Spleen (tissue), 11 donors: ENCODE measurements at regions not wholly inside any gene's neighbourhood (a gene's known extent, or its start where the extent isn't known, plus 50 kb on each side); places are given as distances from the start of the nearest gene placed in this dataset.

Source experiments
- DNase-seq: peaks from one replicate; pipeline ENCODE4 v3.0.0-alpha.2; 2020
- H3K27ac ChIP-seq, 8 donors: fragments of 200-600 bp; sonication (generic) in 7 of 8; 1 replicate in 4 of 8; 2 replicates in 4 of 8; pipeline versions ENCODE4 v1.5.0 to v1.8.0; 2016 to 2021; ENCODE audit warnings: inconsistent platforms in 4 of 8, mild to moderate bottlenecking in 4 of 8, moderate library complexity in 1 of 8
- H3K27me3 ChIP-seq, 7 donors: fragments of 200-600 bp; sonication (generic) in 6 of 7; replicated peaks in 1 of 7; 1 replicate in 4 of 7; 2 replicates in 3 of 7; pipeline versions ENCODE4 v1.5.0 to v1.8.0; 2016 to 2021; ENCODE audit warnings: inconsistent platforms in 3 of 7, mild to moderate bottlenecking in 1 of 7
- H3K36me3 ChIP-seq, 6 donors: fragments of 200-600 bp; sonication (generic) in 5 of 6; 1 replicate in 4 of 6; 2 replicates in 2 of 6; pipeline versions ENCODE4 v1.5.0 to v1.8.0; 2016 to 2021; ENCODE audit warnings: inconsistent platforms in 2 of 6
- H3K4me1 ChIP-seq, 6 donors: fragments of 200-600 bp; sonication (generic) in 5 of 6; 1 replicate in 3 of 6; 2 replicates in 3 of 6; pipeline versions ENCODE4 v1.5.0 to v1.8.0; 2016 to 2021; ENCODE audit warnings: inconsistent platforms in 3 of 6
- H3K4me3 ChIP-seq, 8 donors: fragments of 200-600 bp; sonication (generic) in 7 of 8; 1 replicate in 4 of 8; 2 replicates in 4 of 8; pipeline versions ENCODE4 v1.5.0 to v1.8.0; 2016 to 2021; ENCODE audit warnings: inconsistent platforms in 4 of 8, mild to moderate bottlenecking in 4 of 8, moderate library complexity in 2 of 8
- H3K9me3 ChIP-seq, 8 donors: fragments of 200-600 bp; sonication (generic) in 7 of 8; 1 replicate in 4 of 8; 2 replicates in 4 of 8; pipeline versions ENCODE4 v1.5.0 to v1.8.0; 2016 to 2021; ENCODE audit warnings: inconsistent platforms in 4 of 8
- POLR2A ChIP-seq, 3 donors: fragments of 450-650 bp; IDR thresholded peaks; one replicate each; pipeline ENCODE4 v1.5.1; 2017; ENCODE audit warnings: antibody characterized with exemption in 3 of 3, mild to moderate bottlenecking in 1 of 3
- POLR2AphosphoS5 ChIP-seq, 3 donors: sonication (generic); formaldehyde crosslinking; IDR thresholded peaks; one replicate each; pipeline ENCODE4 v1.5.1; 2017; ENCODE audit warnings: antibody characterized with exemption in 3 of 3
- WGBS, 5 donors: extraction: QIAGEN DNeasy Blood & Tissue Kit in 3 of 5; methylation state at CpG; one replicate each; pipeline versions ENCODE4 v1.1.5 to v1.1.7; 2013 to 2018; 5-methylcytosine and 5-hydroxymethylcytosine counted together
- intact Hi-C: fragments of 100-400 bp; cut with DNase I; formaldehyde crosslinking; loops from one replicate; pipeline ENCODE4 v1.15.0; 2023; ENCODE audit warnings: low total_unique reads
- TF ChIP-seq, protein P1 (sequence below), 11 experiments: fragments of 200-600 bp in 7 of 11; fragments of 450-650 bp in 4 of 11; sonication (generic) in 4 of 11; IDR thresholded peaks in 8 of 11; conservative IDR thresholded peaks in 3 of 11; 1 replicate in 7 of 11; 2 replicates in 4 of 11; pipeline versions ENCODE4 v1.4.0 to v1.8.0; 2016 to 2021; ENCODE audit warnings: antibody characterized with exemption in 11 of 11, inconsistent platforms in 4 of 11, mild to moderate bottlenecking in 1 of 11
- donor health status: healthy with polysubstance abuse.
- donor health status: DM: no; HTN: no; CAD: no; lungs with moderate emphysema.
- donor health status: DM: no; HTN: no; CAD: no.
- donor health status: Bipolar disorder and iron deficiency.
- donor health status: healthy.
- donor health status: DM: no; HTN: no; CAD: no.
- donor health status: DM: yes; HTN: yes; CAD: no.

DNA sequence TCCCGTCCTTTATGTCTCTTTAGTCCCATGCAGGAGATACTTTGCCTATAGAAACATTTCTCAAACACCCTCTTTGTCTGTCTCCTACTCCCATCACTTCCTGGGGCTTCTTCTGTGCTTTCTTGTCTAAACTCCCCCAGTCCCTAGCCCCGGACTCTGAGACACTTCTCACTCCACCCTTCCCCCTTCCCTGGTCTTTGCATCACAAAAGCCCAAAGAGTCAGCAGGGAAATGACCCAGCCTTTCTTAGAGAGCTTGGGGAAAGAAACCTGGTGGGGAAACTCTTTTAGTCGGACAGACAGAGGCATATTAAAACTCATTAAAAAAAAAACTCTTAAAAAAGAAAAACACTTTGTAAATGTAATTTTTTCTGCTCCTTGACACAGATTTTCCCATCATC is 211.2 kb downstream of the TJP1 start:
- H3K36me3 ChIP-seq: no peaks in the 10 kb centered on the region
- DNase-seq: no peak

DNA sequence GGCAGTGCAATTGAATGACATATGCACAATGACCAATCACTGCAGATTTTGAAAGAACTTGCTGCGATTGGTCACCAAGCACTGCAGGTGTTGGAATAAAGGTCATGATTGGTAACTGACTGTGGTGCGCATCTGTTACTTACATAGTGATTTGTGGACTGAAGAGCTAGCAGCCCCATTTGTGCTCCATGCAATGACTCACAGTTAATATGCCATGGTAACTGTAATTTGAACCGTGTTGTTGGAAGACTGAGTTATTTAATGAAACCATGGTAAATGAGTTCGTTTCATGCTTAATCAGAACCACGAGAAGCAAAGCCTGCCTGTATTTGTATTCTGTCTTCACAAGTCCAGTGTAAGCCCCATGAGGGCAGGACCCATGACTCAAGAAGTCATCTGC is 220.5 kb downstream of the TJP1 start:
- TF ChIP-seq POLR2AphosphoS5 (IDR thresholded peaks at IDR 0.05): no peak
- TF ChIP-seq, protein P1, sequence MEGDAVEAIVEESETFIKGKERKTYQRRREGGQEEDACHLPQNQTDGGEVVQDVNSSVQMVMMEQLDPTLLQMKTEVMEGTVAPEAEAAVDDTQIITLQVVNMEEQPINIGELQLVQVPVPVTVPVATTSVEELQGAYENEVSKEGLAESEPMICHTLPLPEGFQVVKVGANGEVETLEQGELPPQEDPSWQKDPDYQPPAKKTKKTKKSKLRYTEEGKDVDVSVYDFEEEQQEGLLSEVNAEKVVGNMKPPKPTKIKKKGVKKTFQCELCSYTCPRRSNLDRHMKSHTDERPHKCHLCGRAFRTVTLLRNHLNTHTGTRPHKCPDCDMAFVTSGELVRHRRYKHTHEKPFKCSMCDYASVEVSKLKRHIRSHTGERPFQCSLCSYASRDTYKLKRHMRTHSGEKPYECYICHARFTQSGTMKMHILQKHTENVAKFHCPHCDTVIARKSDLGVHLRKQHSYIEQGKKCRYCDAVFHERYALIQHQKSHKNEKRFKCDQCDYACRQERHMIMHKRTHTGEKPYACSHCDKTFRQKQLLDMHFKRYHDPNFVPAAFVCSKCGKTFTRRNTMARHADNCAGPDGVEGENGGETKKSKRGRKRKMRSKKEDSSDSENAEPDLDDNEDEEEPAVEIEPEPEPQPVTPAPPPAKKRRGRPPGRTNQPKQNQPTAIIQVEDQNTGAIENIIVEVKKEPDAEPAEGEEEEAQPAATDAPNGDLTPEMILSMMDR (IDR thresholded peaks at IDR 0.05 in 8 of 11, conservative IDR thresholded peaks at IDR 0.05 in 3 of 11): no peak
- TF ChIP-seq POLR2A (IDR thresholded peaks at IDR 0.05): no peak
- Histone ChIP-seq H3K4me3 (no peak overlapping the region), H3K27ac (no peak overlapping the region), H3K36me3 (no peaks in the 10 kb centered on the region), H3K4me1 (no peaks in the 10 kb centered on the region), H3K9me3 (no peaks in the 10 kb centered on the region), H3K27me3 (no peaks in the 10 kb centered on the region)
- intact Hi-C loops: no loop called here
- WGBS, 5 donors: 86 to 97% (median 89%) methylated on average over 5 of the region's 5 CpGs
- DNase-seq: no peak

More for the DNA sequence above, 211.2 kb downstream of the TJP1 start:
- H3K9me3 ChIP-seq: peaks cover 0 to 7% (median 0%) of the 10 kb centered on the region in 8 donors
- no peak overlapping the region for H3K27ac ChIP-seq
- 33 to 56% (median 42%) methylated on average over 3 of the region's 3 CpGs for WGBS, 5 donors
- H3K4me3 ChIP-seq: no peak overlapping the region
- H3K4me1 ChIP-seq: no peaks in the 10 kb centered on the region
- TF ChIP-seq, protein P1 (IDR thresholded peaks at IDR 0.05 in 8 of 11, conservative IDR thresholded peaks at IDR 0.05 in 3 of 11): no peak
- TF ChIP-seq POLR2A (IDR thresholded peaks at IDR 0.05) (no peak), POLR2AphosphoS5 (IDR thresholded peaks at IDR 0.05) (no peak)
- H3K27me3 ChIP-seq: peaks cover 0 to 48% (median 0%) of the 10 kb centered on the region in 7 donors
- intact Hi-C loops: no loop called here

DNA sequence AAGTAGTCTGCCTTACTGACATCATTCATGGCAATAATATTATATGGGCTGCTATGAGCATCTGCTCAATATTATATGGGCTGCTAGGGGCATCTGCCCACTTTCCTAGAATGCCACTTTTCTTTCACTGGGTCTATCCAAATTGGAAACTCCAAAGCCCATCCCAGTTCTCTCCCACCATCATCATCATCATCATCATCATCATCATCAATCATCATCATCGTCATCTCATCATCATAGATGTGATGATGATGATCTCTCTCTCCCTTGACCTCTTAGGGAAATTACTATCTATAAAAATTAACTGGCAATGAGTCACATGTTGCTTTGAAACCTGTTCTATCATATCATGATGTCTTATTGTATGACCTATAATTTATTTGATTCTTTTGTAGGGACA is 222.0 kb downstream of the TJP1 start:
- intact Hi-C loops: no loop called here
- H3K27ac ChIP-seq: no peak overlapping the region
- H3K4me3 ChIP-seq: no peak overlapping the region
- no peaks in the 10 kb centered on the region for H3K36me3 ChIP-seq
- no peaks in the 10 kb centered on the region for H3K27me3 ChIP-seq
- no peaks in the 10 kb centered on the region for H3K4me1 ChIP-seq
- TF ChIP-seq, protein P1 (IDR thresholded peaks at IDR 0.05 in 8 of 11, conservative IDR thresholded peaks at IDR 0.05 in 3 of 11): no peak
- TF ChIP-seq POLR2AphosphoS5 (IDR thresholded peaks at IDR 0.05): no peak
- WGBS, 5 donors: 76 to 92% (median 80%) methylated on average over 1 of the region's 1 CpG
- no peak for DNase-seq
- no peaks in the 10 kb centered on the region for H3K9me3 ChIP-seq

DNA sequence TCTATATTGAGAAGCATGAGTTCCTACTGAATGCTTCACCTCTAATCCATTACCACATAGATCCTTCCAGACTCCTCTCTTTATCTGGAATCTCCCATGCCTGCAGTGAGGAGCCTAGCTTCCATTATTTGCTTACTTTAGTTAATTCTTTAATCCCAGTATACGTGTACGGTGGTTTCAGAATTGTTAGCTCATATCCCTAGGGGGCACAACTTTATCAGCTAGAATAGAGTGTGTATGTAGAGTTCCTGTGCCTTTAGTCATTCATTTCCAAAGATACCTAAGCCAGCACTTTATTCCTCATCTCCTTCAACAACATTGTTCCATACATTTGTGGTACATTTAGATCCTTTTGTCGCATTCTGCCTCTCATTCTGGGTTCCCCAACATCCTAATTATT is 226.0 kb downstream of the TJP1 start:
- no peak overlapping the region for H3K27ac ChIP-seq
- no peaks in the 10 kb centered on the region for H3K36me3 ChIP-seq
- no peaks in the 10 kb centered on the region for H3K4me1 ChIP-seq
- H3K4me3 ChIP-seq: no peak overlapping the region
- no peak for DNase-seq
- peaks cover 0 to 7% (median 0%) of the 10 kb centered on the region in 7 donors for H3K27me3 ChIP-seq
- intact Hi-C loops: no loop called here
- TF ChIP-seq, protein P1 (IDR thresholded peaks at IDR 0.05 in 8 of 11, conservative IDR thresholded peaks at IDR 0.05 in 3 of 11): no peak
- no peak for TF ChIP-seq POLR2AphosphoS5 (IDR thresholded peaks at IDR 0.05)
- no peak for TF ChIP-seq POLR2A (IDR thresholded peaks at IDR 0.05)
- WGBS, 5 donors: 66 to 77% (median 76%) methylated on average over 3 of the region's 3 CpGs
- H3K9me3 ChIP-seq: no peaks in the 10 kb centered on the region
